OCI-LY7 (cell line): ENCODE measurements at regions not wholly inside any gene's neighbourhood (a gene's known extent, or its start where the extent isn't known, plus 50 kb on each side); places are given as distances from the start of the nearest gene placed in this dataset.
"Not testable (repeated sequence)": the region's sequence is repeated elsewhere in the genome, so short reads cannot be mapped to it uniquely, and the experiment has no call there.

Experiments
- EZH2phosphoT487 ChIP-seq: fragments of 200-600 bp; sonication (generic); IDR thresholded peaks from 2 replicates; pipeline ENCODE4 v1.6.1; 2018; ENCODE audit warnings: low read depth, borderline replicate concordance, mild to moderate bottlenecking, mixed run types, antibody characterized with exemption, low read length, moderate library complexity, mixed read lengths
- TF ChIP-seq, protein P1 (sequence below): fragments of 200-600 bp; sonication (generic); conservative IDR thresholded peaks from 2 replicates; pipeline ENCODE4 v1.5.1; 2014; ENCODE audit warnings: mild to moderate bottlenecking, antibody characterized with exemption, low read length, moderate library complexity, mixed read lengths

GRCh38 chr9:82778923-82779322, 284.0 kb downstream of the RASEF start:
- not testable (repeated sequence) for TF ChIP-seq EZH2phosphoT487
- TF ChIP-seq, protein P1, sequence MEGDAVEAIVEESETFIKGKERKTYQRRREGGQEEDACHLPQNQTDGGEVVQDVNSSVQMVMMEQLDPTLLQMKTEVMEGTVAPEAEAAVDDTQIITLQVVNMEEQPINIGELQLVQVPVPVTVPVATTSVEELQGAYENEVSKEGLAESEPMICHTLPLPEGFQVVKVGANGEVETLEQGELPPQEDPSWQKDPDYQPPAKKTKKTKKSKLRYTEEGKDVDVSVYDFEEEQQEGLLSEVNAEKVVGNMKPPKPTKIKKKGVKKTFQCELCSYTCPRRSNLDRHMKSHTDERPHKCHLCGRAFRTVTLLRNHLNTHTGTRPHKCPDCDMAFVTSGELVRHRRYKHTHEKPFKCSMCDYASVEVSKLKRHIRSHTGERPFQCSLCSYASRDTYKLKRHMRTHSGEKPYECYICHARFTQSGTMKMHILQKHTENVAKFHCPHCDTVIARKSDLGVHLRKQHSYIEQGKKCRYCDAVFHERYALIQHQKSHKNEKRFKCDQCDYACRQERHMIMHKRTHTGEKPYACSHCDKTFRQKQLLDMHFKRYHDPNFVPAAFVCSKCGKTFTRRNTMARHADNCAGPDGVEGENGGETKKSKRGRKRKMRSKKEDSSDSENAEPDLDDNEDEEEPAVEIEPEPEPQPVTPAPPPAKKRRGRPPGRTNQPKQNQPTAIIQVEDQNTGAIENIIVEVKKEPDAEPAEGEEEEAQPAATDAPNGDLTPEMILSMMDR, result not testable (repeated sequence)
